ENCODE measurements at regions not wholly inside any gene's neighbourhood (a gene's known extent, or its start where the extent isn't known, plus 50 kb on each side); places are given as distances from the start of the nearest gene placed in this dataset.

- no peak for DNase-seq (ENCODE audit: low read depth)
- no peak overlapping the region for H3K4me3 ChIP-seq (ENCODE audit: low read depth, low read length)
These were observed 150.6 kb downstream of the ERCC6L2 start for GRCh38 chr9:96025995-96026602.

- no peak overlapping the region for H3K4me3 ChIP-seq (ENCODE audit: low read depth, low read length)
- DNase-seq (ENCODE audit: low read depth), result no peak
These were observed 148.0 kb downstream of the ERCC6L2 start for GRCh38 chr9:96023486-96023885.

GRCh38 chr9:96022445-96023051, 147.1 kb downstream of the ERCC6L2 start:
- H3K4me3 ChIP-seq (ENCODE audit: low read depth, low read length), result no peak overlapping the region
- no peak for DNase-seq (ENCODE audit: low read depth)

- H3K4me3 ChIP-seq (ENCODE audit: low read depth, low read length), result peak overlapping the region; percentile 58
- DNase-seq (ENCODE audit: low read depth), result no peak
These were observed 146.3 kb downstream of the ERCC6L2 start for GRCh38 chr9:96021551-96022444.

- H3K4me3 ChIP-seq (ENCODE audit: low read depth, low read length), result peak overlapping the region; percentile 58
- no peak for DNase-seq (ENCODE audit: low read depth)
These were observed 145.5 kb downstream of the ERCC6L2 start for GRCh38 chr9:96020792-96021550.

GRCh38 chr9:96020300-96020791, 144.9 kb downstream of the ERCC6L2 start:
- no peak for DNase-seq (ENCODE audit: low read depth)
- H3K4me3 ChIP-seq (ENCODE audit: low read depth, low read length), result peak overlapping the region; percentile 58
